ENCODE measurements at regions not wholly inside any gene's neighbourhood (a gene's known extent, or its start where the extent isn't known, plus 50 kb on each side); places are given as distances from the start of the nearest gene placed in this dataset.

GRCh38 chr9:3059781-3060468 is 216.0 kb upstream of the PUM3 start:
- no peak for DNase-seq (ENCODE audit: low spot score)
- intact Hi-C loops (cut with DNase I) = no loop called here

- intact Hi-C loops (cut with DNase I) = no loop called here
- DNase-seq (ENCODE audit: low spot score) = no peak
Measured at GRCh38 chr9:3058409-3058808, 214.5 kb upstream of the PUM3 start.

GRCh38 chr9:3054017-3054586 is 210.2 kb upstream of the PUM3 start:
- no peak for DNase-seq (ENCODE audit: low spot score)
- intact Hi-C loops (cut with DNase I) = no loop called here

GRCh38 chr9:3049636-3050035 is 205.7 kb upstream of the PUM3 start:
- intact Hi-C loops (cut with DNase I) = no loop called here
- DNase-seq (ENCODE audit: low spot score) = no peak

GRCh38 chr9:3047912-3048311 is 204.0 kb upstream of the PUM3 start:
- intact Hi-C loops (cut with DNase I) = no loop called here
- no peak for DNase-seq (ENCODE audit: low spot score)

GRCh38 chr9:3045153-3045552 is 201.3 kb upstream of the PUM3 start:
- DNase-seq (ENCODE audit: low spot score) = no peak
- intact Hi-C loops (cut with DNase I) = no loop called here

GRCh38 chr9:3043369-3043768 is 199.5 kb upstream of the PUM3 start:
- intact Hi-C loops (cut with DNase I) = no loop called here
- DNase-seq (ENCODE audit: low spot score) = no peak

- DNase-seq (ENCODE audit: low spot score) = no peak
- intact Hi-C loops (cut with DNase I) = no loop called here
Measured at GRCh38 chr9:3040761-3041160, 196.9 kb upstream of the PUM3 start.

- intact Hi-C loops (cut with DNase I) = no loop called here
Measured at GRCh38 chr9:3036333-3036700, 192.4 kb upstream of the PUM3 start.

GRCh38 chr9:3035579-3036332 is 191.9 kb upstream of the PUM3 start:
- DNase-seq (ENCODE audit: low spot score) = no peak
- intact Hi-C loops (cut with DNase I) = no loop called here

More at GRCh38 chr9:3036333-3036700, 192.4 kb upstream of the PUM3 start:
- DNase-seq (ENCODE audit: low spot score) = no peak

GRCh38 chr9:3032898-3033297 is 189.0 kb upstream of the PUM3 start:
- intact Hi-C loops (cut with DNase I) = no loop called here
- no peak for DNase-seq (ENCODE audit: low spot score)

GRCh38 chr9:3028535-3028934 is 184.6 kb upstream of the PUM3 start:
- intact Hi-C loops (cut with DNase I) = no loop called here
- no peak for DNase-seq (ENCODE audit: low spot score)

GRCh38 chr9:3027210-3027609 is 183.3 kb upstream of the PUM3 start:
- intact Hi-C loops (cut with DNase I) = no loop called here
- DNase-seq (ENCODE audit: low spot score) = no peak

- no peak for DNase-seq (ENCODE audit: low spot score)
- intact Hi-C loops (cut with DNase I) = no loop called here
Measured at GRCh38 chr9:3023449-3023848, 179.6 kb upstream of the PUM3 start.

- intact Hi-C loops (cut with DNase I) = no loop called here
- DNase-seq (ENCODE audit: low spot score) = no peak
Measured at GRCh38 chr9:3018691-3019230, 174.9 kb upstream of the PUM3 start.

GRCh38 chr9:3018071-3018470 is 174.2 kb upstream of the PUM3 start:
- DNase-seq (ENCODE audit: low spot score) = no peak
- intact Hi-C loops (cut with DNase I) = no loop called here

- intact Hi-C loops (cut with DNase I) = no loop called here
- DNase-seq (ENCODE audit: low spot score) = no peak
Measured at GRCh38 chr9:3014178-3014577, 170.3 kb upstream of the PUM3 start.

- intact Hi-C loops (cut with DNase I) = no loop called here
- no peak for DNase-seq (ENCODE audit: low spot score)
Measured at GRCh38 chr9:3012842-3013241, 168.9 kb upstream of the PUM3 start.

GRCh38 chr9:3012245-3012644 is 168.3 kb upstream of the PUM3 start:
- DNase-seq (ENCODE audit: low spot score) = no peak
- intact Hi-C loops (cut with DNase I) = no loop called here

GRCh38 chr9:3008091-3008490 is 164.2 kb upstream of the PUM3 start:
- no peak for DNase-seq (ENCODE audit: low spot score)
- intact Hi-C loops (cut with DNase I) = no loop called here

- intact Hi-C loops (cut with DNase I) = no loop called here
- no peak for DNase-seq (ENCODE audit: low spot score)
Measured at GRCh38 chr9:3007326-3007725, 163.4 kb upstream of the PUM3 start.
